ACC112 (cell line): ENCODE measurements at regions not wholly inside any gene's neighbourhood (a gene's known extent, or its start where the extent isn't known, plus 50 kb on each side); places are given as distances from the start of the nearest gene placed in this dataset.

Experiments
- H2AFZ ChIP-seq: fragments of 200-600 bp; sonication (generic); one replicate; pipeline ENCODE4 v1.6.0; 2017; ENCODE audit warnings: antibody characterized with exemption, low read length; ENCODE audit not compliant: unreplicated experiment
- H3K27ac ChIP-seq: fragments of 200-600 bp; sonication (generic); 2 replicates; pipeline ENCODE4 v1.5.1; 2014; ENCODE audit warnings: low read depth, mild to moderate bottlenecking, antibody characterized with exemption, low read length, moderate library complexity
- H3K27me3 ChIP-seq: fragments of 200-600 bp; sonication (generic); 2 replicates; pipeline ENCODE4 v1.6.1; 2014; ENCODE audit warnings: mild to moderate bottlenecking, antibody characterized with exemption, low read length, moderate library complexity, mixed read lengths; ENCODE audit not compliant: insufficient read depth
- H3K36me3 ChIP-seq: fragments of 200-600 bp; sonication (generic); 2 replicates; pipeline ENCODE4 v1.6.1; 2016; ENCODE audit warnings: mild to moderate bottlenecking, antibody characterized with exemption, low read length, moderate library complexity, mixed read lengths; ENCODE audit not compliant: insufficient read depth
- H3K4me1 ChIP-seq: fragments of 200-600 bp; sonication (generic); one replicate; pipeline ENCODE4 v1.6.1; 2016; ENCODE audit warnings: low read length, mixed read lengths; ENCODE audit not compliant: insufficient read depth, unreplicated experiment, control insufficient read depth
- H3K4me3 ChIP-seq: fragments of 200-600 bp; sonication (generic); 2 replicates; pipeline ENCODE4 v1.5.1; 2014; ENCODE audit warnings: mild to moderate bottlenecking, low read depth, low read length
- H3K79me2 ChIP-seq: fragments of 200-600 bp; sonication (generic); one replicate; pipeline ENCODE4 v1.6.0; 2016; ENCODE audit warnings: low read length; ENCODE audit not compliant: control insufficient read depth, unreplicated experiment, insufficient read depth

DNA sequence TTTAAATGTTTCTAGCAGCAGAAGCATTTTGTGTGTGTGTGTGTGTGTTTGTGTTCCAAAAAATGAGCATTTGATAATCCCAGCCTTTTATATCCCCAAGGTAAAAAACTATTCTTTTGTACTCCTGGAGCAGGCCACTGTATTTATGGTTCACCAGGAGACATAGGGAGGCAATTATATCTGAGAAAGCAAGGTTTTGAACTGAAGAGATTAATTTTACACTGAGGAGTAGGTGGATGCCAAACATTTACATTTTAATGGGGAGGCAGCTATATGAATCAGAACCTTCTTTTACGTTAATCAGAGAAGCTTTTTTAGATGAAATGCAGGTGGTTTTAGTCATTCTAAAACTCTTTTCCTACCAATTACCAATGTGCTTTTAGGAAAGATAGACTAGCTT lies 1374.0 kb upstream of the TENM4 start:
- no peaks in the 10 kb centered on the region for H3K36me3 ChIP-seq
- no peaks in the 10 kb centered on the region for H3K27me3 ChIP-seq

DNA sequence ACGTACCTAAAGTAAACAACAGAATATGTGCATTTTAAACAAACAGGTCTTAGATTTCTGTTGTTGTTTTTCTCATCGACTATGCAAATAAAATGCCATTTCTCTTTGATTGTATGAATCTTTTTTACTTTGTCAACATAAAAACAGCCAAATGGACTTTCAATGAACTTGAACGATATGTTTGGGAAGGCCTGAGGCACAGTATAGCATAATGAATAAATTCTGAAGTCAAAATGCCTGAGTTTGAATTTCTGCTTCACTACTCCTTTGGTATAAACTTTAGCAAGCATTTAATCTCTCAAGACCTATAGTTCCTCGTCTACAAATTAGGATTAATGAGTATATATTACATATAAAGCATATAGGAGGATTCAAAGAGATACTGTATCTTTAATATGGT lies 1369.9 kb upstream of the TENM4 start:
- no peaks in the 10 kb centered on the region for H3K27me3 ChIP-seq
- no peak overlapping the region for H3K27ac ChIP-seq
- no peak overlapping the region for H3K4me3 ChIP-seq
- H3K79me2 ChIP-seq, result no peaks in the 10 kb centered on the region
- H3K4me1 ChIP-seq, result no peaks in the 10 kb centered on the region
- H2AFZ ChIP-seq, result no peak overlapping the region
- no peaks in the 10 kb centered on the region for H3K36me3 ChIP-seq

More for the DNA sequence above, 1374.0 kb upstream of the TENM4 start:
- no peak overlapping the region for H3K4me3 ChIP-seq
- H3K27ac ChIP-seq, result no peak overlapping the region
- no peaks in the 10 kb centered on the region for H3K79me2 ChIP-seq
- peaks cover 5% of the 10 kb centered on the region for H3K4me1 ChIP-seq
- H2AFZ ChIP-seq, result no peak overlapping the region

DNA sequence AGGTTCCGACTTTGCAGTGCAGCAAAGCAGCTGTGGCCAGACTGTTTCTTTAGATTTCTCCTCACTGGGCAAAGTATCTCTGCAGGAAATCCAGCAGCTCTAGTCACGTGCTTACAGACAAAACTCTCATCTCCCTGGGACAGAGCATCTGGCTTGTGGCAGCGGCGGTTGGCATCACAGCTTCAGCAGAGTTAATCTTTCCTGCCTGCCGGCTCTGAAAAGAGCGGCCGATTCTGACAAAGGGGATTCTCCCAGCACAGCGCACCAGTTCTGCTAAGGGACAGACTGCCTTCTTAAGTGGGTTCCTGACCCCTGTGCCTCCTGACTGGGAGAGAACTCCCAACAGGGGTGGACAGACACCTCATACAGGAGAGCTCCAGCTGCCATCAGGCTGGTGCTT lies 1357.3 kb upstream of the TENM4 start:
- H3K4me3 ChIP-seq, result no peak overlapping the region
- H3K36me3 ChIP-seq, result no peaks in the 10 kb centered on the region
- no peak overlapping the region for H2AFZ ChIP-seq
- H3K79me2 ChIP-seq, result no peaks in the 10 kb centered on the region
- 0 out of 2 replicates have a peak, but pooled peaks cover 7% of the 10 kb centered on the region for H3K27me3 ChIP-seq
- H3K27ac ChIP-seq, result no peak overlapping the region
- H3K4me1 ChIP-seq, result no peaks in the 10 kb centered on the region

DNA sequence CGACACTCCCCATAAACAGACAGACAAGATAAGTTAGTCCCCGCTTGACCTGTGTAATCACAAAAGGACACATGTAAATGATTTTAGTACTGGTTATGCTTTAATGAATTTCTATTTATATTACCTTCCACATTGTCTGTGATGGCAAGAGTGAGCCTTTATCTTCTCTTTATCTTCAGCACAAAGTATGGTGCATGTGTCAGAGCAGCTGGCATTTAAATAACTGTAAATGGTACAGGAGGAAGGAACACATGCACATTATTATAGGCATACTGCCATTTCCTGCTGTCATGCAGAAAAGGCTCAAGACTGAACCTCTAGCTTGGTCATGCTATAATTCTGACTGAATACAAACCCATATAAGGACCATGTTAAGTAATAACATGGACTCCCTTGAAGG lies 1342.7 kb upstream of the TENM4 start:
- no peaks in the 10 kb centered on the region for H3K79me2 ChIP-seq
- no peaks in the 10 kb centered on the region for H3K36me3 ChIP-seq
- H3K4me3 ChIP-seq, result no peak overlapping the region
- no peak overlapping the region for H2AFZ ChIP-seq
- H3K27me3 ChIP-seq, result no peaks in the 10 kb centered on the region
- H3K4me1 ChIP-seq, result no peaks in the 10 kb centered on the region
- no peak overlapping the region for H3K27ac ChIP-seq

DNA sequence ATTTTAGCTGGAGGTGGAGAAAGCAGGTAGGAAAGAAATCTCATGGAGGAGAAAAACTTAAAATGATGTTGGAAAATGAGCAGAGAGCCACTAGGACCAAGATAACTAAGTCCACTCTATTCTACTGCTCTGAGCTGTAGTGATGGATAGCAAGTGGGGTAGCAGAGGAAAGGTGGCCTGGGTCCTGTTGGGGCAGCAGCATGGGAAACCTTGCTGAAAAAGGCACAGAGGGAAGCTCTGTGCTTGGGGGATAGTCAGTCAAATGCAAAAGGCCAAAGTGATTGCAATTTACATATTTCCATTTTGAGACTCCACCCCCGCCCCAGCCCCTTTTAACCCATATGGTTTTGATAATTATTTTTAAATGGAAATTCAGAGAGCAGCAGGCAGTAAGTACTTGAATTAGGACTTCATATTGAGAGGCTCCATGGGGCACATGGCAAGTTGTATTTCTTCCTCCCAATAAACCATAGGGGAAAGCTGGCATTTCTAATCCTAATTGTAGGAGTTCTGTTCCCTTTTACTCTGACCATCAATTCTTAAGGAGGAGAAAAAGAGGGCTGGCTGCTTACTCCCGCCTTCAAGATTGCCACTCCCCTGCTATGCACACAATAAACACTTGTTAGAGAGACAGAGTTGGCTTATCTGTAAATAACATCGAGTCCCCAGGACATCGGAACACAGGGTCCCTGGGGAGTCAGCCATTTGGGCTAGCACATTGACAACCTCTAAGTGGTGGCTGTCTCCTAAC lies 1341.5 kb upstream of the TENM4 start:
- Histone ChIP-seq H3K36me3 (no peaks in the 10 kb centered on the region), H3K27me3 (no peaks in the 10 kb centered on the region), H3K4me3 (no peak overlapping the region), H3K27ac (no peak overlapping the region), H2AFZ (no peak overlapping the region), H3K4me1 (no peaks in the 10 kb centered on the region), H3K79me2 (no peaks in the 10 kb centered on the region)

DNA sequence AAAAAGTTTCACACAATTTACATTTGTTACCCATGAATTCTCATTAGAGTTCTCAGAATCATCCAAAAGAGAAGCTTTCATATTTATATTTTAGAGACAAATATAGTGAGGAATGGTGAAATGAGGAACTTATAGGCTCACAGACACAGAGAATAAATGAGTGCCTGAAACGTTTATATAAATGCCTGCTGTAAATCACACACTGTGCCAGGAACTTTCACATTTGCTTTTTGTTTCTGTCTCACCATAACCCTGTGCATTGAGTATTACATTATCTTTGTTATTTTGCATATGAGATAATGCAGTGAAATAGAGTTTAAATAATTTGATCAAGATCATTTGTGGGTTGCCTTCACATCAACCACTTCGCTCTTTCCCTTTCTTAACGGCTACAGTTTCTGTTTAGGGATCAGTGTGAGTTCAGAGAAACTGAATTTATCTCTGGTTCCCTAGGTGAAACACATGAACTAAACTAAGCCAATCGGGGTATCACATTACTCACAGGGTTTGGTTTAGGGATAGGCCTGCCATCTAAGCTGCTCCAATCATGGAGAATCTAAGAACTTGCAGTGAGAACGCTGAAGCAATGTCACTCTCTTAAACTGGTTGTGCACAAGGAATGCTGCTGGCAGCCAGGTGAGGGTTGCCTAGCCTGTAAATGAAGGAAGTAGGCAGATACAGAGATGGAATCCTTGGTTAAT lies 1339.2 kb upstream of the TENM4 start:
- no peak overlapping the region for H3K27ac ChIP-seq
- H3K79me2 ChIP-seq, result no peaks in the 10 kb centered on the region
- H2AFZ ChIP-seq, result no peak overlapping the region
- no peaks in the 10 kb centered on the region for H3K4me1 ChIP-seq
- no peak overlapping the region for H3K4me3 ChIP-seq
- no peaks in the 10 kb centered on the region for H3K27me3 ChIP-seq
- no peaks in the 10 kb centered on the region for H3K36me3 ChIP-seq

DNA sequence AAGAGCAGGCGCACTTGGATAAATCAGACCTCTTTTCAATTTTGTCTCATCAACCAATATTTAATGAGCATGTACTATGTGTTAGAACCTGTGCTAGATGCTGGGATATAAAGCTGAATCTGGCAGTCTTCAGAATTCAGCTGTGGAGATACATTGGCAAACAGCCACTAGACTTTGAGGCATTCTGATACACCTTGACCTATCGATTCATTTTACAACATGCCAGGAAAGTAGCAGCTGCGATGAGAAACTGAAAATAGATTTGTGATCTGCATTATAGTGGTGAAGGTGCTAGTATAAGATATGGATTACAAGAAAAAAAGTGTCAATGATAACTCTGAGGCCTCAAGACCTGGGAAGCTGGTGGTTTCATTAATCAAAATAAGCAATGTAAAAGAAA lies 1338.1 kb upstream of the TENM4 start:
- no peak overlapping the region for H3K27ac ChIP-seq
- H3K27me3 ChIP-seq, result no peaks in the 10 kb centered on the region
- H2AFZ ChIP-seq, result no peak overlapping the region
- H3K79me2 ChIP-seq, result no peaks in the 10 kb centered on the region
- H3K36me3 ChIP-seq, result no peaks in the 10 kb centered on the region
- H3K4me3 ChIP-seq, result no peak overlapping the region
- no peaks in the 10 kb centered on the region for H3K4me1 ChIP-seq

DNA sequence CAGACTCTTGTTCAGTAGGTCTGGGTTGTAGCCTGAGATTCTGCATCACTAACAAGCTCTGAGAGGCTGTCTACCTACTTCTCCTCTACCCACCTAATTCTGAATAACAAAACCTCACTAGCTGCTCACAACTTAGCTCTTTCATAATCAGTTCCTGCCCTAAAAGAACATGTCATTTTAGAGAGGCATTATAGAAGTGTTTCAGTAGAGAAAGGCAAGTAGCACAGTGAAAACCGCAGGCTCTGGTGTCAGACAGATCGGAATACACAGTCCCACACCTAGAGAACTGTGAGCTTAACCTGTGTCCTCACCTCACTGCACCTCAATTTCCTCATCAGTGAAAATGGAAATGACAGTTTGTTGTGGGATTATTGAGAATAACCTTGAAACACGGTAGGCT lies 1337.6 kb upstream of the TENM4 start:
- no peaks in the 10 kb centered on the region for H3K27me3 ChIP-seq
- H3K79me2 ChIP-seq, result no peaks in the 10 kb centered on the region
- H3K4me3 ChIP-seq, result no peak overlapping the region
- no peaks in the 10 kb centered on the region for H3K4me1 ChIP-seq
- H2AFZ ChIP-seq, result no peak overlapping the region
- no peak overlapping the region for H3K27ac ChIP-seq
- H3K36me3 ChIP-seq, result no peaks in the 10 kb centered on the region

DNA sequence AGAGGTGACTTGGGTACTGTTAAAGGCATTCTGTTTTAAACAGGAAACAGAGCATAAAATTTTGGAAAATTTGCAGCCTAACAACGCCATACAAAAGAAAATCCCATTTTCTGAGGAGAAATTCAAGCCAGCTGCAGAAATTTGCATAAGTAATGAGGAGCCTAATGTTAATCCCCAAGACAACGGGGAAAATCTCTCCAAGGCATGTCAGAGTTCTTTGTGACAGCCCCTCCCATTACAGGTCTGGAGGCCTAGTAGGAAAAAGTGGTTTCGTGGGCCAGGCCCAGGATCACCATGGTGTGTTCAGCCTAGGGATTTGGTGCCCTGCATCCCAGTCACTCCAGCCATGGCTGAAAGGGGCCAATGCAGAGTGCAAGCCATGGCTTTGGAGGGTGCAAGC lies 1333.1 kb upstream of the TENM4 start:
- Histone ChIP-seq H3K27ac (no peak overlapping the region), H3K4me3 (no peak overlapping the region), H2AFZ (no peak overlapping the region), H3K79me2 (no peaks in the 10 kb centered on the region), H3K27me3 (no peaks in the 10 kb centered on the region), H3K36me3 (no peaks in the 10 kb centered on the region), H3K4me1 (no peaks in the 10 kb centered on the region)

DNA sequence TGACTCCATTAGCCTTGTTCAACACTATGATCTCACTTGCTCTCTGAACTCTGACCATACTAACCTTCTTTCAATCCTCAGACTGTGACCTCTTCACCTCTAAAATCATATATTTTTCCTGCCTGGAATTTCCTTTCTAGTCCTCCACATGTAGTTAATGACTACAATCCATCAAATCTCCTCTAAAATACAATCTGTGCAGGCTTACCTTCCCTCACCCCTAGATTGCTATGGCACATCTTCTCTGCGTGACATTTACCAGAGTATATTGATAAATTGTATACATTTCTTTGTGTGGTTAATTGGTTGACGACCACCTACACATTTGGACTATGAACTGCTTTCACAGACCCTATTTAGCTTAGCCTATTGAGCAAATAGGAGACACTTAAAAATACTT lies 1330.2 kb upstream of the TENM4 start:
- Histone ChIP-seq H3K79me2 (no peaks in the 10 kb centered on the region), H3K4me1 (no peaks in the 10 kb centered on the region), H3K27ac (no peak overlapping the region), H3K4me3 (no peak overlapping the region), H3K36me3 (no peaks in the 10 kb centered on the region), H2AFZ (no peak overlapping the region), H3K27me3 (no peaks in the 10 kb centered on the region)

DNA sequence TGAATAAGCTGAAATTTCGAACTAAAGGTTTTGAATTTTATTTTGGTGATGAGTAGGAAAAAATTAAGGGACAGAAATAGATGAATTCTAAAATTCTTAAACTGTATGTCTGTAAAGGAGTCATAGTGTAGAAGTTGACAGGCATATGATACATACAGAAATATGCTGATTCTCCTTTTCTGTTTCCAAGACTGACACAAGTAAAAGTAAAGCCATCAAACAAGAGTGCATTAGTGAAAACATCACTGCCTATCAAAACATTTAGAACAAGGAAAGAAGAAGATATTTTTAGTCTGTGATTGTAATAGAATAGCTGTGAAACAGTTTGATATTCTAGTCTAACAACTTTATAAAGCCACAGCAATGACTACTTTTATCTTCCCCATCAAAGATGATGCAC lies 1318.0 kb upstream of the TENM4 start:
- Histone ChIP-seq H2AFZ (no peak overlapping the region), H3K79me2 (no peaks in the 10 kb centered on the region), H3K36me3 (no peaks in the 10 kb centered on the region), H3K4me1 (no peaks in the 10 kb centered on the region), H3K4me3 (no peak overlapping the region), H3K27ac (no peak overlapping the region), H3K27me3 (no peaks in the 10 kb centered on the region)
